Osteoblast (primary cell): ENCODE measurements at regions not wholly inside any gene's neighbourhood (a gene's known extent, or its start where the extent isn't known, plus 50 kb on each side); places are given as distances from the start of the nearest gene placed in this dataset.

Experiments
- DNase-seq: peaks from one replicate; pipeline ENCODE4 v3.0.0; 2011; ENCODE audit warnings: low spot score, mixed read lengths; ENCODE audit not compliant: insufficient read length; ENCODE audit errors: missing footprints
- H2AFZ ChIP-seq: 2 replicates; pipeline ENCODE4 v1.6.0; 2011; ENCODE audit warnings: mild to moderate bottlenecking, low read length
- H3K27ac ChIP-seq: 2 replicates; pipeline ENCODE4 v1.5.1; 2011; ENCODE audit warnings: mild to moderate bottlenecking, low read depth, low read length, moderate library complexity
- H3K27me3 ChIP-seq: 2 replicates; pipeline ENCODE4 v1.6.0; 2012; ENCODE audit warnings: mild to moderate bottlenecking, control low read depth, inconsistent platforms, low read length, moderate library complexity; ENCODE audit not compliant: insufficient read depth
- H3K36me3 ChIP-seq: 2 replicates; pipeline ENCODE4 v1.5.1; 2011; ENCODE audit warnings: mild to moderate bottlenecking, low read length, control low read depth, moderate library complexity; ENCODE audit not compliant: insufficient read depth
- H3K4me1 ChIP-seq: 2 replicates; pipeline ENCODE4 v1.5.1; 2011; ENCODE audit warnings: mild to moderate bottlenecking, low read length, control low read depth, moderate library complexity; ENCODE audit not compliant: insufficient read depth
- H3K4me2 ChIP-seq: 2 replicates; pipeline ENCODE4 v1.6.0; 2011; ENCODE audit warnings: mild to moderate bottlenecking, low read length; ENCODE audit not compliant: insufficient read depth
- H3K4me3 ChIP-seq: fragments of 200-600 bp; sonication (generic); 3 replicates; pipeline ENCODE4 v1.5.1; 2012; ENCODE audit warnings: mild to moderate bottlenecking, low read length, inconsistent platforms; ENCODE audit not compliant: insufficient read depth
- H3K79me2 ChIP-seq: 2 replicates; pipeline ENCODE4 v1.6.0; 2012; ENCODE audit warnings: mild to moderate bottlenecking, low read length, control low read depth, inconsistent platforms; ENCODE audit not compliant: insufficient read depth
- H3K9me3 ChIP-seq: 2 replicates; pipeline ENCODE4 v1.5.1; 2011; ENCODE audit warnings: low read depth, low read length, control low read depth
- H4K20me1 ChIP-seq: 2 replicates; pipeline ENCODE4 v1.6.0; 2012; ENCODE audit warnings: mild to moderate bottlenecking, low read length, control low read depth; ENCODE audit not compliant: insufficient read depth
- CTCF ChIP-seq: IDR thresholded peaks from 2 replicates; pipeline ENCODE4 v1.5.1; 2011; ENCODE audit warnings: mild to moderate bottlenecking, low read depth, low read length, moderate library complexity; ENCODE audit errors: extremely low read depth

- H3K4me1 ChIP-seq: no peaks in the 10 kb centered on the region
- H3K4me3 ChIP-seq: no peak overlapping the region
- H3K4me2 ChIP-seq: no peak overlapping the region
- H2AFZ ChIP-seq: no peak overlapping the region
- DNase-seq: no peak
- no peaks in the 10 kb centered on the region for H3K79me2 ChIP-seq
- no peaks in the 10 kb centered on the region for H3K9me3 ChIP-seq
- H3K27me3 ChIP-seq: no peaks in the 10 kb centered on the region
- no peak overlapping the region for H3K27ac ChIP-seq
- no peaks in the 10 kb centered on the region for H3K36me3 ChIP-seq
- no peak for TF ChIP-seq CTCF
- no peaks in the 10 kb centered on the region for H4K20me1 ChIP-seq
These were observed 80.7 kb upstream of the KIAA1217 start for GRCh38 chr10:24128066-24128730.

GRCh38 chr10:24132741-24133140, 76.2 kb upstream of the KIAA1217 start:
- Histone ChIP-seq H3K27ac (no peak overlapping the region), H2AFZ (no peak overlapping the region), H3K36me3 (no peaks in the 10 kb centered on the region), H3K79me2 (no peaks in the 10 kb centered on the region), H3K9me3 (no peaks in the 10 kb centered on the region), H3K4me3 (no peak overlapping the region), H3K4me2 (no peak overlapping the region), H4K20me1 (no peaks in the 10 kb centered on the region), H3K4me1 (no peaks in the 10 kb centered on the region), H3K27me3 (no peaks in the 10 kb centered on the region)
- TF ChIP-seq CTCF: no peak
- no peak for DNase-seq

GRCh38 chr10:24133835-24134234, 75.1 kb upstream of the KIAA1217 start:
- Histone ChIP-seq H3K9me3 (no peaks in the 10 kb centered on the region), H3K79me2 (no peaks in the 10 kb centered on the region), H3K4me2 (no peak overlapping the region), H4K20me1 (no peaks in the 10 kb centered on the region), H3K4me3 (no peak overlapping the region), H3K27me3 (no peaks in the 10 kb centered on the region), H2AFZ (no peak overlapping the region), H3K36me3 (no peaks in the 10 kb centered on the region), H3K27ac (no peak overlapping the region), H3K4me1 (no peaks in the 10 kb centered on the region)
- no peak for DNase-seq
- TF ChIP-seq CTCF: no peak

GRCh38 chr10:24136070-24136469, 72.9 kb upstream of the KIAA1217 start:
- no peak overlapping the region for H2AFZ ChIP-seq
- DNase-seq: no peak

More at GRCh38 chr10:24136070-24136469, 72.9 kb upstream of the KIAA1217 start:
- H3K4me3 ChIP-seq: no peak overlapping the region
- no peak overlapping the region for H3K27ac ChIP-seq
- no peaks in the 10 kb centered on the region for H4K20me1 ChIP-seq
- H3K36me3 ChIP-seq: no peaks in the 10 kb centered on the region
- H3K4me1 ChIP-seq: no peaks in the 10 kb centered on the region
- TF ChIP-seq CTCF: no peak
- peaks cover 2% of the 10 kb centered on the region for H3K9me3 ChIP-seq
- no peaks in the 10 kb centered on the region for H3K27me3 ChIP-seq
- H3K79me2 ChIP-seq: no peaks in the 10 kb centered on the region
- H3K4me2 ChIP-seq: no peak overlapping the region
